ENCODE measurements at regions not wholly inside any gene's neighbourhood (a gene's known extent, or its start where the extent isn't known, plus 50 kb on each side); places are given as distances from the start of the nearest gene placed in this dataset.
"Not testable (repeated sequence)": the region's sequence is repeated elsewhere in the genome, so short reads cannot be mapped to it uniquely, and the experiment has no call there.

GRCh38 chr7:153541903-153542302 is 510.3 kb upstream of the DPP6 start:
- DNase-seq = no peak

DNA sequence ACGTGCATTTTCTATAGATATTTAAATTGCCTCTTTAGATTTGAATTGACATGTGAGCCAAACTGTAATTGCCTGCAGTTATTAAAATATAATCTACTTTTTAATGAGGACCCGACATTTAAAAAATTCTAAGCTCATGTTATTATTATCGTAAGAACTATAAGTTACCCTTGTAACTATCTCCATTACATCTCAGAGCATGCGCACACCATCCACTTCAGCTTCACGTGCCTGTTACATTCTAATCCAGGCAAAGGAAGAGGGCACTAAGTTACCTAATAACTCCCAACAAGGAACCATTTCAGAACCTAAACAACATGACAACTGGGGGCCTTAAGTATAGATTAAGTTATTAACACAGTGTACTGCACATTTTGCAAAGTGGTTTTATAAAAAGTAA is 509.0 kb upstream of the DPP6 start:
- DNase-seq = no peak

- no peak for DNase-seq
Observed at GRCh38 chr7:153550173-153550572, 502.0 kb upstream of the DPP6 start.

DNA sequence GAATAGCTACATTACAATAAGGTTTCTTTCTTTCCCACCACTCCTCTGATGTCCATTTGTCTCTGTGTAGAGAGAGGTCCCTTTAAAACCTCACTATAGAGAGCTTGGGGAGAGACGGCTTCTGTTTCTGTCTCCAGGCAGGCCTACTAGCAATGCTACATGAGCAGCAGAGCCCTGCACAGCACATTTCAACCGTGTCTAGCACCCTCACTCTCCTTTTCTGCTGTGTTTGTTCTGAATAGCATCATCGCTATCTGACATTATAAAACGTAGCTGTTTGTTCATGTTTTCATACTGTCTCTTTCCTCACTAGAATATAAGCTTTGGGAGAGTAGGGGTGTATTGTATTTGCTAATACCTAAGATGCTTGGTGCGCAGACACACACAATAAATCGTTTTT is 487.8 kb upstream of the DPP6 start:
- no peak for DNase-seq

DNA sequence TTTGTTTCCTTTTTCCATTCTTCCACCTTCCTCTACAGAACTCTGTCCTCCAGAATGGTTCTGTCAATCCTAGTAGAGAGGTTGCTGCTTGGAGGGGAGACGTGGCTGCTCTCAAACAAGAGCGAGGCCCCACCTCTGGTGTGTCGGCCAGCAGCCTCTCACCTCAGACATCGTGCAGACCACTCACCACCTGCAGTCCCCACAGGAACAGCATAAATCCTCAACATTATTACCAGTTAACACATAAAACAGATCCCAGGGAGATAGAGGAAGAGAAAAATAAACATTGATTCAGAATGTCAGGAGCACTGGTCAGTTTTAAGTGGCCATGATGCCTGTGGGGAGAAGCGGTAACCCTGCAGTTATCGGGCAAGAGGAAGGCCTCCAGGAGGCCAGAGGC is 485.9 kb upstream of the DPP6 start:
- DNase-seq = no peak

- no peak for DNase-seq
Observed at GRCh38 chr7:153567426-153567825, 484.8 kb upstream of the DPP6 start.

DNA sequence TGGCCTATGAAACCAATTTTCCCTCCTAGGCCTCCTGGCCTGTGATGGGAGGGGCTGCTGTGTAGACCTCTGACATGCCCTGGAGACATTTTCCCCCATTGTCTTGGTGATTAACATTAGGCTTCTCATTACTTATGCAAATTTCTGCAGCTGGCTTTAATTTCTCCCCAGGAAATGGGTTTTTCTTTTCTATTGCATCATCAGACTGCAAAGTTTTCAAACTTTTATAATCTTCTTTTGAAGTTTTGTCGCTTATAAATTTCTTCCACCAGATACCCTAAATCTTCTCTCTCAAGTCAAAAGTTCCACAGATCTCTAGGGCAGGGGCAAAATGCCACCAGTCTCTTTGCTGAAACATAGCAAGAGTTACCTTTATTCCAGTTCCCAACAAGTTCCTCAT is 482.7 kb upstream of the DPP6 start:
- DNase-seq = not testable (repeated sequence)

DNA sequence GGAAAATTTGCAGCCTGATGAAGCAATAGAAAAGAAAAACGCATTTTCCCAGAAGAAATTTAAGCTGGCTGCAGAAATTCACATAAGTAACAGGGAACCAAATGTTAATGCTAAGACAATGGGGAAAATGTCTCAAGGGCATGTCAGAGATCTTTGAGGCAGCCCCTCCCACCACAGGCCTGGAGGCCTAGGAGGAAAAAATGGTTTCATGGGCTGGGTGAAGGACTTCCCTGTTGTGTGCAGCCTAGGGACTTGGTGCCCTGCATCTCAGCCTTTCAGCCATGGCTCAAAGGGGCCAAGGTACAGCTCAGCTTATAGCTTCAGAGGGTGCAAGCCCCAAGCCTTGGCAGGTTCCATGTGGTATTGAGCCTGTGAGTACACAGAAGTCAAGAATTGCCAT is 476.1 kb upstream of the DPP6 start:
- no peak for DNase-seq

DNA sequence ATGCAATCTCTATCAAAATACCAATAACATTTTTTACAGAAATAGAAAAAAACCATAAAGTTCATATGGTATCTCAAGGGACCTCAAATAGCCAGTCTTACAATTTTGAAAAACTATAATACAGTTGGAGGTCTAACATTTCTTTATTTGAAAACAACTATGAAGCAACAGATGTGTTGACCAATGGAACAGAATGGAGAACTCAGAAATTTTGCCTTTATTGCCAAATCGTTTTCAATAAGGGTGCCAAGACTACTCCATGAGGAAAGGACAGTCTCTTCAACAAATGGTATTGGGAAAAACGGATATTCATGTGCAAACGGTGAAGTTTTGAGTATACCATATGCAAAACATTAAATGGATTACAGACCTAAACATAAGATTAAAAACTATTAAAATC is 470.8 kb upstream of the DPP6 start:
- DNase-seq = no peak

- no peak for DNase-seq
Observed at GRCh38 chr7:153584132-153584531, 468.1 kb upstream of the DPP6 start.

DNA sequence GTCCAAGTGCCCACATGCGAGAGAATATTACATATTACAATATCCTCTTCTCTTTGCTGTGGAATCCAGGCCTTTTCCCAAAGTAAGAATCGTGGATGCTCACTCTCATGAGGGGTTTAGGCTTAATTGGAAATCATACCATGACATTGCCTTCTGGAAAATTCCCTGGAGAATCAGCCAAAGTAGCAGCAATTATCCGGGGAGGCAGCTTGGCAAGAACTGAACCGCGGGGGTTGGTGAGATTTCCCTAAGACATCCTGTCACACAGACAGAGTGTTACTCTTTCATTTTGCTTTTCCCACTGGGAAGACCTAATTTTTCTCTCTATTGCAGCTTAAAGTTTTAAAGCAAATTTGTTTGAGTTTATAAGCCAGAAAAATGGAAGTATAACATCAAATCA is 463.6 kb upstream of the DPP6 start:
- no peak for DNase-seq

- DNase-seq = no peak
Observed at GRCh38 chr7:153590136-153590535, 462.1 kb upstream of the DPP6 start.

- no peak for DNase-seq
Observed at GRCh38 chr7:153590571-153590970, 461.6 kb upstream of the DPP6 start.

DNA sequence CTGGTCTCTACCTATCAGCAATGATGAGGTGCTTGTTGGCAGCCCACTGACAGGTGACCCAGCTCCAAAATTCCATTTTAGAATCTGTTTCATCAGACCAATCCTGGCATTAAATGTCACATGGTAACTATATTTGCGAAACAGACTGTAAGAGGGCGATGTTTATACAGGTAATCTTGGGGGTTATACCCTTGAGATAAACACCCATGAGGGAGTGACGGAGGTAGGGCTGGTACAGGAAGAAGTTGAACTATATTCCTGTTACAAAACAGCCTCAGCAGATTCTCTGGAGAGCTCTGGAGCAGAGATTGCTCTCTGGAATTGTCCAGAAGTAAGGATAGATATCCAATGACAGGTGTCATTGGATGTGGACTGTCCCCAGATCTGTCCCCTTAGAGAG is 444.8 kb upstream of the DPP6 start:
- no peak for DNase-seq

DNA sequence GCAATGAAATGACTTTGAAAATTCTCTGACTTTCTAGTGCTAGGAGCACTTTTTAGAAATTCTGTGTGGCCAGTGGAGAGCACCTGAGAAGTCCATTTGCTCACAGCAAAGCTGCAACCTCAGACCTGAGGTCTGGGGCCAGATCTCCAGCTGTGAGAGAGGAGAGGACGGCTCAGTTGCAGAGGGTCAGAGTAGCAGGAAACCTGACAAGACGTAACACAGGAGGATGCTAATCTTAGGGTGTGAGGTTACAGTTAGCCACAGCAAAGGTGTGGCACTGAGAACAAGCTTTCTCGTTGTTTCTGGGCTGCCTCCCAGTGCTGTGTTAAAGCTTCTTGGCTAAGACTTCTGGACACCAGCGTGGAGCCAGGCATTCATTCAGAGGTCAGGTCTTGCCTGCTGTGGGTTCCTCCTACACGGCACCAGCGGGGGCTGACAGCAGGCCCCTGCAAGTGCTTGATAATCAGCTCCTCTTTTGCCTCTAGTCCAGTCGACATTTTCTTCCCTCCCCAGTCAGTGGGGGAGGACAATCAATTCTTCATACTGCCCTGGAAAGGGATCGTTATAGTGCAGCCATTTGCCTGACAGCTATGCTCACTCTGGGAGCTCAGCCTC is 435.4 kb upstream of the DPP6 start:
- peak in 1 of 2 experiments; percentile 16 for DNase-seq

GRCh38 chr7:153627323-153627722 is 424.9 kb upstream of the DPP6 start:
- DNase-seq = no peak

- DNase-seq = no peak
Observed at GRCh38 chr7:153628406-153628805, 423.8 kb upstream of the DPP6 start.

GRCh38 chr7:153628825-153629224 is 423.4 kb upstream of the DPP6 start:
- no peak for DNase-seq

DNA sequence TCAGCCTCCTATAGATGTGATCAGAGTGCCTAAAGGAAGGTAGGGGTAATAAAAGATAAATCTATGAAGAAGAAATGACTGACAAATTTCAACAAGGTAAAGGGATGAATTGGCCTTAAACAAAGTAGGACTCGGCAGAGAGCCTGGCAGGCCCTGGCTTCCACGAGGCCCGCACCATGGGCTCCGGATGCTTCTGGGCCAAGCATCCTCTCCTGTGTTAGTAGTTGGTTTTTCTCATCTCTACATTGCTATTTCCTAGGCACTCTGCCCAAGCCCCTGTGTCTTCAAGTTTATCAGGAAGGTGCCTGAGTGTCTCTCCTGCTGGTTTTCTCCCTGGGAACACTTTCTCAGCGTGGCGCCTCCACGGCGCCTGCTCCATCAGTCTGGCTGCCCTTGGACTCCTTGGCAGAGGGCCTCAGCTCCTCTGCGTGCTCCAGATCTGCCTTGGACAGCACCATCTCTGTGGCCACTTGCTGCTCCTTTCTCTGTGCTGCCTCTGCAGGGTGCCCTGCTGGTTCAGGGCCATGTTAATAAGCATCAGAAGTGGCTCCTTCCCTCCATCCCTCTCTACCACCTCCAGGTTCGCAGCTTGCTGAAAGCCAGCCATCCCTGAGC is 413.3 kb upstream of the DPP6 start:
- peak; percentile 30 to 81 for DNase-seq

DNA sequence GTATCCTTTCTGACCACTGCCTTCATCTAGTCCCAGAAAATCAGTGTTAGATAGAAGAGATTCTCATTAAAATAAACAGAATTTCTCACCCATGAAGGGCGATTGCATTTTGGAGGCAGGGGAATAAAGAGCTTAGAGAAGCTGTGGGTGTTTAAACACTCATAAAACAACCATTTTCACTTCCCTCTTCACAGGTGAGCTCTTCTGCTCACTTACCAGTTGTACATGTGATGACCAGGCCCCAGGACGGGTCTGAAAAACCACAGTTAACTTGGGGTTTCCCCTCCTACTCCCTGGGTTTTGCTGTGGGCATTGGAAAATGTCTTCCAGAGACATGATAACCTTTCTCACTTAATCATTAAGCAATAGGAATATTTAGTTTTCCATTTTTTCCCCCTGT is 411.6 kb upstream of the DPP6 start:
- DNase-seq = no peak

GRCh38 chr7:153641199-153641598 is 411.0 kb upstream of the DPP6 start:
- no peak for DNase-seq

DNA sequence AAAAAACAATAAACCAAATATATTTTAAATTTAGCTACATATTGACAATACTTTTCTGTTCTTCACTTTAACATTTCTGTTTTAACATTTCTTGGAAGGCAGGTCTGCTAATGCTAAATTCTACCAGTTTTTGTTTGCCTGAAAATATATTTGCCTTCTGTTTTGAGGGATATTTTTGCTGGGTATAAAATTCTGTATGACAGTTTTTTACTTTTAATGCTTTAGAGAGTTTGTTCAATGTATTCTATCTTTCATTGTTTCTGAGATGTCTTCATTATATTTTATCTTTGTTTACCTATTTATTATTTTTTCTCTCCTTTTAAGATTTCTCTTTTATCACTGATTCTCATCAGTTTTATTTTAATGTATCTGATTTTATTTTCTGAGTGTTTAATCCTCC is 409.2 kb upstream of the DPP6 start:
- no peak for DNase-seq

DNA sequence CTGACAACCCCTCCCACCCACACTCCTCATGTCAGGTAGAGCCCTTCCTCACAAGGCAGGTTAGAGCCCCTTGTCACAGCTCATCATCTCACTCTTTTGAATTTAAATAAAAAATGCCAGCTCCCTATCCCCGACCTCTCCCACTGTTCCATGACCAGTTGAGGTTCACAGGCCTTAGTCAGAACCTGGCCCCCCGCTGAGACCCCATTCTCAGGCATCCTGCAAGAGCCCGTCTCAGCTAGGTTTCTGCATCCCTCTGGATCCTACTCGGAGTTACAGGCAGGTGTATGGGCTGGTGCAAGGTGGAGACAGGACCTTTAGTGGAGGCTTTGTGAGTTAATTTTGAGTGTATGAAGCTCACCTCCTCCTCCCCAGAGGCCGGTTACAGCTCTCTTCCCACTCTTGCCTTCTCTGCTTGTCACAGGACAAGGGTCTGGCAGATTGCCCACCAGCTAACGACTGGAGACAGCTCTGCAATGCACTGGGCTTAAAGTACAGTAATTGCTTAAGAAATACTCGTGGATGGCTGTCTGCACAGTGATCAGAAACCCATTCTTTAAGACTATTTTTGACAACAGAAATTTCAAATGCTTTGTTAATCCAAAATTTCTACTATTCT is 394.9 kb upstream of the DPP6 start:
- DNase-seq = no peak

GRCh38 chr7:153675131-153675530 is 377.1 kb upstream of the DPP6 start:
- no peak for DNase-seq

DNA sequence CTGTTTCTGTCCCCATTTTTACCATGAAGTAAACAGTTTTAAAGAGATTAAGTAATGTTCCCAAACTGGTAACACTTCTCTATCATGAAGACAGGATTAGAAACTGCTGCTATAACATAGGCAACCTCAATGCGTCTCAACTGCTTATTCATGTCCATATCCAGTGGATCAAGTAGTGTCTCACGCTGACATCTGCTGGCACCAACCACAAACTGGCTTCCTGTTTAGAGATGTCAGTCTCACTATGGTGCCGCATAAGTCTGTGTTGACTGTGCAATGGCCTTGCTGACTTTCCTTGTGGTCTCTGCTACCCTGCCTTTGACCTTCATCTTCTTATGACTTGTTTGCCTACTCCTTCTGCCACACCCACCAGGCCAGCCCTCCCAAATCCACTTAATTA is 369.6 kb upstream of the DPP6 start:
- no peak for DNase-seq
